ENCODE measurements at regions not wholly inside any gene's neighbourhood (a gene's known extent, or its start where the extent isn't known, plus 50 kb on each side); places are given as distances from the start of the nearest gene placed in this dataset.
"Not testable (repeated sequence)": the region's sequence is repeated elsewhere in the genome, so short reads cannot be mapped to it uniquely, and the experiment has no call there.

DNA sequence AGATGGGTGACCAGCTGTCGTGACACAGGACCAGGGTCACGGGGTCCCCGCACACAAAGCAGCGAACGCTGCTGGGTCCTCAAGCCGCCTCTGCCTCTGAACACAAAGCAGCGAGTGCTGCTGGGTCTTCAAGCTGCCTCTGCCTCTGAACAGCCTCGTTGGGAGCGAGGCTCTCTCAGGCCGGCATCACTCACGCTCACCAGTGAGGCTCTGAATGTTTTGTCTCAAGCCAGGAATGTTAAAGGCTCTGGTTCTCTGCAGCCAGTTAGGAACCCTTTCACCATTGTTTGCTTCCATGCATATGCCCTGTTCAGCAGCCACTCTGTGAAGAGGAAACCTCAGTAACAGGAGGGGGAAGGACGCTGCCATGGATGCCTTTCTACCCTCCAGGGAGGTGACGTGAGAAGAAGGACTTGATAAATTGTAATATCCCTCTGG is 82.7 kb upstream of the TAF11L2 start:
- H3K27ac ChIP-seq (ENCODE audit: extremely low read depth, low read depth, low read length), result no peak overlapping the region
- H3K9me3 ChIP-seq (replicated peaks; ENCODE audit: control insufficient read depth, insufficient read depth, low read depth, low read length), result no peaks in the 10 kb centered on the region
- POLR2A ChIA-PET, result no interaction called here
- H3K79me2 ChIP-seq (ENCODE audit: control insufficient read depth, insufficient read depth, low read length), result no peaks in the 10 kb centered on the region
- H3K4me3 ChIP-seq, result no peak overlapping the region
- no peaks in the 10 kb centered on the region for H3K36me3 ChIP-seq (ENCODE audit: control insufficient read depth, insufficient read depth, low read length)
- no TSS peak for BruUV-seq (replicated peaks)
- H4K20me1 ChIP-seq (replicated peaks; ENCODE audit: control insufficient read depth, insufficient read depth, low read length), result no peaks in the 10 kb centered on the region
- ATAC-seq, result no peak
- no peaks in the 10 kb centered on the region for H3K9me1 ChIP-seq (ENCODE audit: control insufficient read depth, insufficient read depth, low read length)
- 5% methylated on average over 12 of the region's 13 CpGs for WGBS (ENCODE audit: insufficient coverage, low coverage, missing lambda C conversion rate)
- no peak for DNase-seq (ENCODE audit: extremely low read depth in 1 of 4, low spot score in 3 of 4)
- no peaks in the 10 kb centered on the region; a peak in 2 of 5 replicates for H3K4me1 ChIP-seq (replicated peaks in 1 of 2; ENCODE audit: control insufficient read depth in 2 of 2, insufficient read depth in 2 of 2, low read length in 2 of 2)
- H2AFZ ChIP-seq (ENCODE audit: low read depth, low read length), result peak overlapping the region; percentile 40; the same call in 1 of the 2 replicates
- no peak for TF ChIP-seq JUND (IDR thresholded peaks at IDR 0.05; ENCODE audit: borderline replicate concordance, low read depth, low read length)
- no peak for TF ChIP-seq JUND (tag; IDR thresholded peaks at IDR 0.05; ENCODE audit: borderline replicate concordance, low read depth, low read length)
- no peak for TF ChIP-seq ZNF124 (CRISPR knock-in tag; IDR thresholded peaks at IDR 0.05)
- no peak for TF ChIP-seq PHB2 (IDR thresholded peaks at IDR 0.05; ENCODE audit: low read depth)
- TF ChIP-seq RFX7 (CRISPR knock-in tag; IDR thresholded peaks at IDR 0.05), result no peak
- TF ChIP-seq ZFP30 (CRISPR knock-in tag; IDR thresholded peaks at IDR 0.05; ENCODE audit: borderline replicate concordance), result no peak
- TF ChIP-seq PML (IDR thresholded peaks at IDR 0.05; ENCODE audit: low read length), result no peak
- CTCF ChIA-PET (ENCODE audit: low intra/inter-chr PET ratio), result no interaction called here
- H3K27me3 ChIP-seq (ENCODE audit: control insufficient read depth in 2 of 2, insufficient read depth in 2 of 2, low read length in 2 of 2), result no peaks in the 10 kb centered on the region
- no peak overlapping the region for H3K9ac ChIP-seq (ENCODE audit: insufficient read depth in 1 of 2, low read depth in 2 of 2, low read length in 2 of 2)
- H3K4me2 ChIP-seq (ENCODE audit: insufficient read depth, low read length), result no peak overlapping the region
- in situ Hi-C loops (cut with MboI) (no loop called here), intact Hi-C loops (cut with micrococcal nuclease) (no loop called here)
- no peak for FAIRE-seq

DNA sequence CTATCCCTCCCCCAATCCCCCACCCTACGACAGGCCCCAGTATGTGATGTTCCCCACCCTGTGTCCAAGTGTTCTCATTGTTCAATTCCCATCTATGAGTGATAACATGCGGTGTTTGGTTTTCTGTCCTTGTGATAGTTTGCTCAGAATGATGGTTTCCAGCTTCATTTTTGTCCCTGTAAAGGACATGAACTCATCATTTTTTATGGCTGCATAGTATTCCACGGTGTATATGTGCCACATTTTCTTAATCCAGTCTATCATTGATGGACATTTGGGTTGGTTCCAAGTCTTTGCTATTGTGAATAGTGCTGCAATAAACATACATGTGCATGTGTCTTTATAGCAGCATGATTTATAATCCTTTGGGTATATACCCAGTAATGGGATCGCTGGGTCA is 81.7 kb upstream of the TAF11L2 start:
- ATAC-seq; H3K79me2 ChIP-seq (ENCODE audit: control insufficient read depth, insufficient read depth, low read length); H3K27me3 ChIP-seq (ENCODE audit: control insufficient read depth in 2 of 2, insufficient read depth in 2 of 2, low read length in 2 of 2); H3K4me1 ChIP-seq (replicated peaks in 1 of 2; ENCODE audit: control insufficient read depth in 2 of 2, insufficient read depth in 2 of 2, low read length in 2 of 2); intact Hi-C loops (cut with micrococcal nuclease); H3K4me2 ChIP-seq (ENCODE audit: insufficient read depth, low read length); BruUV-seq (replicated peaks); H3K27ac ChIP-seq (ENCODE audit: extremely low read depth, low read depth, low read length); H4K20me1 ChIP-seq (replicated peaks; ENCODE audit: control insufficient read depth, insufficient read depth, low read length); FAIRE-seq; H3K4me3 ChIP-seq; H2AFZ ChIP-seq (ENCODE audit: low read depth, low read length); H3K9me3 ChIP-seq (replicated peaks; ENCODE audit: control insufficient read depth, insufficient read depth, low read depth, low read length); H3K9me1 ChIP-seq (ENCODE audit: control insufficient read depth, insufficient read depth, low read length); H3K9ac ChIP-seq (ENCODE audit: insufficient read depth in 1 of 2, low read depth in 2 of 2, low read length in 2 of 2); DNase-seq (ENCODE audit: extremely low read depth in 1 of 4, low spot score in 3 of 4); CTCF ChIA-PET (ENCODE audit: low intra/inter-chr PET ratio); in situ Hi-C loops (cut with MboI); H3K36me3 ChIP-seq (ENCODE audit: control insufficient read depth, insufficient read depth, low read length); POLR2A ChIA-PET: not testable (repeated sequence)
- TF ChIP-seq ZNF146 (CRISPR knock-in tag; IDR thresholded peaks at IDR 0.05; ENCODE audit: unreplicated experiment), result peak; percentile 30
- WGBS (ENCODE audit: insufficient coverage, low coverage, missing lambda C conversion rate), result 8% methylated on average over 3 of the region's 4 CpGs

Data from K562 (cell line).